ENCODE measurements at regions not wholly inside any gene's neighbourhood (a gene's known extent, or its start where the extent isn't known, plus 50 kb on each side); places are given as distances from the start of the nearest gene placed in this dataset.

- Histone ChIP-seq H3K36me3 (ENCODE audit: control insufficient read depth, insufficient read depth, low read length) (no peaks in the 10 kb centered on the region), H3K9ac (ENCODE audit: low read length) (no peak overlapping the region), H3K4me3 (ENCODE audit: low read length) (no peak overlapping the region), H3K27me3 (ENCODE audit: control insufficient read depth, insufficient read depth, low read length) (no peaks in the 10 kb centered on the region), H3K4me1 (ENCODE audit: control insufficient read depth, insufficient read depth, low read length) (no peaks in the 10 kb centered on the region), H3K27ac (ENCODE audit: low read depth, low read length) (no peak overlapping the region)
Measured at GRCh38 chr4:41331224-41331623, 74.5 kb downstream of the UCHL1 start.

DNA sequence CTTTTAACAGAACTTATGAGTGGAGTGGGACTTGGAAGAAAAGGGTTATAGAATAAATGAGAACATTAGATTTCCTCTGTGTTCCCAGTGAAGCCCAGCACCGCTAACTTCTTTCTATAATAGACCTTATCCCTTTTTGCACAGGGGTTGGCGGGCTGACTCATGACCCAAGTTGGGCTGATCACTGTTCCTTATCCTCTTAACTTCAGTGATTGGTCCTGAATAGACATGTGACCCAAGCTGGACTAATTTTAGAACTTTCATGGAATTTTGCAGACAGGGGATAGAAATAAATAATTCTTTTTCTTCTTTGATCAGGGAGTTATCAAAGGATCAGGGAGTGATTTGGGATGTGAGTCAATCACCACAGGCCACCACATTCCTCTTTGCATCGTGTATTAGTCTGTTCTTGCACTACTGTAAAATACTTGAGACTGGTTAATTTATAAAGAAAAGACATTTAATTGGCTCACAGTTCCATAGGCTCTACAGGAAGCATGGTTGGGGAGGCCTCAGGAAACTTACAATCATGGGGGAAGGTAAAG lies 75.9 kb downstream of the UCHL1 start:
- no peak overlapping the region for H3K27ac ChIP-seq (ENCODE audit: low read depth, low read length)
- H3K36me3 ChIP-seq (ENCODE audit: control insufficient read depth, insufficient read depth, low read length) = no peaks in the 10 kb centered on the region
- H3K9ac ChIP-seq (ENCODE audit: low read length) = no peak overlapping the region
- H3K27me3 ChIP-seq (ENCODE audit: control insufficient read depth, insufficient read depth, low read length) = no peaks in the 10 kb centered on the region
- no peaks in the 10 kb centered on the region for H3K4me1 ChIP-seq (ENCODE audit: control insufficient read depth, insufficient read depth, low read length)
- no peak overlapping the region for H3K4me3 ChIP-seq (ENCODE audit: low read length)

DNA sequence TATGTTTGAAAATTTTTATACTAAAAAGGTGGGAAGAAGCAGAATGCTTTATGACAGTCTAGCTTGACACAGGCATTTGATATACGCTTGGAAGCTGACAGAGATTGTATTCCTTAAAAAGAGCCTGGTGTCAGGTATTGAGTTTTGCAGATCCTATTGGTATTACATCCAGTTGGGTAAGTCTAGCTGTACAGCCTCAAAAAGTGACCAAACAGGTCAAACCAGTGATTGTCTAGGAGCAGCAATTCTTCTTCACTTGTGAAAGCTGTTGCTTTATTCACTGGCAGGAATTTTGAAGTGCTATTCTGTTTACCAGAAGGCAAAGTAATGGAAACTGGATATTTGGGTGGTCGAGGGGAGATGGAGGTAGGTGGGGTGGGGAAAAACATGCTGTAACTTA lies 77.5 kb downstream of the UCHL1 start:
- H3K27ac ChIP-seq (ENCODE audit: low read depth, low read length) = no peak overlapping the region
- H3K36me3 ChIP-seq (ENCODE audit: control insufficient read depth, insufficient read depth, low read length) = no peaks in the 10 kb centered on the region

GRCh38 chr4:41339812-41340809 lies 83.4 kb downstream of the UCHL1 start:
- no peaks in the 10 kb centered on the region for H3K27me3 ChIP-seq (ENCODE audit: control insufficient read depth, insufficient read depth, low read length)
- H3K27ac ChIP-seq (ENCODE audit: low read depth, low read length) = no peak overlapping the region
- no peak overlapping the region for H3K4me3 ChIP-seq (ENCODE audit: low read length)
- H3K4me1 ChIP-seq (ENCODE audit: control insufficient read depth, insufficient read depth, low read length) = no peaks in the 10 kb centered on the region
- H3K9ac ChIP-seq (ENCODE audit: low read length) = no peak overlapping the region
- H3K36me3 ChIP-seq (ENCODE audit: control insufficient read depth, insufficient read depth, low read length) = no peaks in the 10 kb centered on the region

More for the DNA sequence above, 77.5 kb downstream of the UCHL1 start:
- no peaks in the 10 kb centered on the region for H3K27me3 ChIP-seq (ENCODE audit: control insufficient read depth, insufficient read depth, low read length)
- H3K4me1 ChIP-seq (ENCODE audit: control insufficient read depth, insufficient read depth, low read length) = no peaks in the 10 kb centered on the region
- no peak overlapping the region for H3K4me3 ChIP-seq (ENCODE audit: low read length)
- H3K9ac ChIP-seq (ENCODE audit: low read length) = no peak overlapping the region

DNA sequence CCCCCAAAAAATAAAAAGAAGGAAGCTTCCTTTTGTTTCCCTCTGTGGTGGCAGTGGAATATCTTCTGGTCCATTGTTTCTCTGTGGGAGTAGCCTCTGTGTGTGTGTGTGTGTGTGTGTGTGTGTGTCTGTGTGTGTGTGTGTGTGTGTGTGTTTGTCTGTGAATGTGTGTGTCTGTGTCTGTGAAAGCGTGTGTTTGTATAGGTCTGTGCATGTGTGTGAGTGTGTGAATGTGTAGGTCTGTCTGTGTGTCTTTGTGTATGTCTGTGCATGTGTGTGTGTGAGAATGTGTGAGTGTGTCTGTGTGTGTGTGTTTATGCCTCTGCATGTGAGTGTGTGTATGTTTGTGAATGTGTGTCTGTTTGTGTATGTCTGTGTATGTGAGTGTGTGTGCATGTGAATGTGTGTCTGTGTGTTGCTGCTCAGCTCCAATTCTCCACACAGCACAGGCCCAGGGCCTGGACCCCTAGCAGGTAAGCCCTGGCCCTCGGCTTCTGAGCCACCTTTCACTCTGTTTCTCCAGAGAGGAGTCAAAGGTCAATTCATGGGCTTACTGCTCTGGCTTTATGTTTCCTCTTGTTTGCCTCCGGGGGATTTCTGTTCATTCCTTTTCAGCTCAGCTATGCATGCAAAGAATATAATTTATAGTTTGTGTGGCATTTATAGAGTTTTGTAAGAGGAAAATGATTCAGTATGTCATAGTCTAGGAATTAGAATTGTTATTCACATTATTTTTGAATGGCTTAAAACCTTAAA lies 89.8 kb downstream of the UCHL1 start:
- Histone ChIP-seq H3K4me1 (ENCODE audit: control insufficient read depth, insufficient read depth, low read length) (no peaks in the 10 kb centered on the region), H3K4me3 (ENCODE audit: low read length) (no peak overlapping the region), H3K36me3 (ENCODE audit: control insufficient read depth, insufficient read depth, low read length) (no peaks in the 10 kb centered on the region), H3K27ac (ENCODE audit: low read depth, low read length) (no peak overlapping the region), H3K27me3 (ENCODE audit: control insufficient read depth, insufficient read depth, low read length) (no peaks in the 10 kb centered on the region), H3K9ac (ENCODE audit: low read length) (no peak overlapping the region)

DNA sequence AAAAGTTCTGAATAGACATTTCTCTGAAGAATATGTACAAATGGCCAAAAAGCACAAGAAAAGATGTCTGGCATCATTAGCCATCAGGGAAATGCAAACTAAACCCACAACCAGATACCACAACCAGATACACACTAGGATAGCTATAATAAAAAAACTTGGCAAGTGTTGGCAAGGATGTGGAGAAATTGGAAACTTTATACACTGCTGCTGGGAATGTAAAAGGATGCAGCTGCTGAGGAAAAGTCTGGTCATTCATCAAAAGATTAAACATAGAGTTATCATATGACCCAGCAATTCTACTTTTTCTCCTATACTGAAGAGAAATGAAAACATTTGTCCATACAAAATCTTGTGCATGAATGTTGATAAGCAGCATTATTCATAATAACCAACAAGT lies 92.3 kb downstream of the UCHL1 start:
- Histone ChIP-seq H3K9ac (ENCODE audit: low read length) (no peak overlapping the region), H3K27me3 (ENCODE audit: control insufficient read depth, insufficient read depth, low read length) (no peaks in the 10 kb centered on the region), H3K36me3 (ENCODE audit: control insufficient read depth, insufficient read depth, low read length) (no peaks in the 10 kb centered on the region), H3K27ac (ENCODE audit: low read depth, low read length) (no peak overlapping the region), H3K4me1 (ENCODE audit: control insufficient read depth, insufficient read depth, low read length) (no peaks in the 10 kb centered on the region), H3K4me3 (ENCODE audit: low read length) (no peak overlapping the region)

DNA sequence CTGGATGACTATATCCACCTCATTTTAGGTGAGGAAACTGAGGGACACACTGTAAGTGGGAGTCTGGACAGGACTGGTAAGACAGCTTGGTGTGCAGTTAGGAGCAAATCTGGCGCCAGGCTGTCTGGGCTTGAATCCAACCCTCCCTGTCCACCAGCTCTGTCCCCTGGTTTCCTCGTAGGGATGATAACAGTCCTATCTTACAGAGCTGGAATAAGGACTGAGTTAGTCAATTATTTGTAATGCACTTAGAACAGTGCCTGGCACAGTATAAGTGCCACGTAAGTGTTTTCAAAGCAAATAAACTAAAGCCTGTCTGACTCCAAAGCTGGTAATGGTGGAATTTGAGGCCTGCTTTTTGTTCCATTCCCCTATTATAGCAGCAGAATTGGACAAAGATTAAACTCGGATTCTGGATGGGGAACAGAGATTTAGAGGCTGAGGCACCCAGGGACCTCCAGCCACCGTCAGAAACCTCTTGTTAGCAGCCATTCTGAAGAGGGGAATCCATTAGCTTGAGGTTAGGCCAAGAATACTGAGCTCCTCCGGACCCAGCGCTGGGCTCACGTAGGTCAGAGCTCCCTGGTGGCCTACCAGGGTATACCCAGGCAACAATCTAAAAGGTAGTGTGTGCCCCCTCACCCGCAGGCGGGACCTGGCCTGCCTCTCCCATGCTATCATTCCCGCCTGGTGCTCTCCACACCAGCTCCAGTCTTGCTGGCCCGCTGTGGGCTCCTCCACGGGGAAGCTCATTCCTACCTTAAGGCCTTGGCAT lies 102.1 kb downstream of the UCHL1 start:
- H3K36me3 ChIP-seq (ENCODE audit: control insufficient read depth, insufficient read depth, low read length) = no peaks in the 10 kb centered on the region
- no peak overlapping the region for H3K4me3 ChIP-seq (ENCODE audit: low read length)
- H3K27me3 ChIP-seq (ENCODE audit: control insufficient read depth, insufficient read depth, low read length) = no peaks in the 10 kb centered on the region
- no peak overlapping the region for H3K9ac ChIP-seq (ENCODE audit: low read length)
- H3K4me1 ChIP-seq (ENCODE audit: control insufficient read depth, insufficient read depth, low read length) = no peaks in the 10 kb centered on the region
- no peak overlapping the region for H3K27ac ChIP-seq (ENCODE audit: low read depth, low read length)

GRCh38 chr4:41359422-41359775 lies 102.7 kb downstream of the UCHL1 start:
- Histone ChIP-seq H3K36me3 (ENCODE audit: control insufficient read depth, insufficient read depth, low read length) (no peaks in the 10 kb centered on the region), H3K27ac (ENCODE audit: low read depth, low read length) (no peak overlapping the region), H3K4me3 (ENCODE audit: low read length) (no peak overlapping the region)

DNA sequence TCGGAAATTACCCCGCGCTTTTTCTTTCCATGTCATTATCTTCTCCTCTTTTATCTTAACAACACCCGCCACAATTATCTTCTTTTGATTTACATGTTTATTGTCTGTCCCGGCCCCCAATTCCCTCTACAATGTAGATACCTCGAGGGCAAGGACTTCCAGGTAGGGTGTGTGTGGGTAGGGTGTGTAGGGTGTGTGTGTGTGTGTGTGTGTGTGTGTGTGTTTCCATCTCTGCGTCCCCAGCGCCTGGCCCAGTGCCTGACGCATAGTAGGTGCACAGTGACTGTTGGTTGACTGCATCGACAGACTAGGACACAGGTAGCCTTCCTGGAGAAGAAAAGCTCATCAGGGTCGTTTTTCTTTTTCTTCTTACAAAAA lies 103.1 kb downstream of the UCHL1 start:
- H3K9ac ChIP-seq (ENCODE audit: low read length) = no peak overlapping the region
- no peaks in the 10 kb centered on the region for H3K4me1 ChIP-seq (ENCODE audit: control insufficient read depth, insufficient read depth, low read length)
- H3K36me3 ChIP-seq (ENCODE audit: control insufficient read depth, insufficient read depth, low read length) = no peaks in the 10 kb centered on the region
- no peaks in the 10 kb centered on the region for H3K27me3 ChIP-seq (ENCODE audit: control insufficient read depth, insufficient read depth, low read length)
- no peak overlapping the region for H3K27ac ChIP-seq (ENCODE audit: low read depth, low read length)
- peak overlapping the region; percentile 44 for H3K4me3 ChIP-seq (ENCODE audit: low read length)

More at GRCh38 chr4:41359422-41359775, 102.7 kb downstream of the UCHL1 start:
- Histone ChIP-seq H3K9ac (ENCODE audit: low read length) (no peak overlapping the region), H3K4me1 (ENCODE audit: control insufficient read depth, insufficient read depth, low read length) (no peaks in the 10 kb centered on the region), H3K27me3 (ENCODE audit: control insufficient read depth, insufficient read depth, low read length) (no peaks in the 10 kb centered on the region)

GRCh38 chr4:41360214-41360920 lies 103.6 kb downstream of the UCHL1 start:
- peak overlapping the region; percentile 78 for H3K4me3 ChIP-seq (ENCODE audit: low read length)
- no peak overlapping the region for H3K9ac ChIP-seq (ENCODE audit: low read length)
- H3K27me3 ChIP-seq (ENCODE audit: control insufficient read depth, insufficient read depth, low read length) = no peaks in the 10 kb centered on the region
- no peak overlapping the region for H3K27ac ChIP-seq (ENCODE audit: low read depth, low read length)
- no peaks in the 10 kb centered on the region for H3K4me1 ChIP-seq (ENCODE audit: control insufficient read depth, insufficient read depth, low read length)
- no peaks in the 10 kb centered on the region for H3K36me3 ChIP-seq (ENCODE audit: control insufficient read depth, insufficient read depth, low read length)

- no peaks in the 10 kb centered on the region for H3K36me3 ChIP-seq (ENCODE audit: control insufficient read depth, insufficient read depth, low read length)
- H3K27me3 ChIP-seq (ENCODE audit: control insufficient read depth, insufficient read depth, low read length) = no peaks in the 10 kb centered on the region
- H3K4me3 ChIP-seq (ENCODE audit: low read length) = peak overlapping the region; percentile 78
- no peak overlapping the region for H3K27ac ChIP-seq (ENCODE audit: low read depth, low read length)
- H3K9ac ChIP-seq (ENCODE audit: low read length) = no peak overlapping the region
- H3K4me1 ChIP-seq (ENCODE audit: control insufficient read depth, insufficient read depth, low read length) = no peaks in the 10 kb centered on the region
Measured at GRCh38 chr4:41360921-41361793, 104.4 kb downstream of the UCHL1 start.
